ENCODE measurements at regions not wholly inside any gene's neighbourhood (a gene's known extent, or its start where the extent isn't known, plus 50 kb on each side); places are given as distances from the start of the nearest gene placed in this dataset.

- DNase-seq = no peak
- Mint-ChIP-seq H3K9me3 (no peaks in the 10 kb centered on the region), H3K4me1 (no peaks in the 10 kb centered on the region), H3K27ac (no peak overlapping the region), H3K4me3 (no peak overlapping the region), H3K27me3 (no peaks in the 10 kb centered on the region), H3K36me3 (no peaks in the 10 kb centered on the region)
- no peak for ATAC-seq (ENCODE audit: low read depth in 2 of 2)
Measured at GRCh38 chr2:160884056-160884455, 276.2 kb upstream of the TANK start.

GRCh38 chr2:160889439-160890170 lies 270.6 kb upstream of the TANK start:
- no peak overlapping the region for H3K4me3 Mint-ChIP-seq
- ATAC-seq (ENCODE audit: low read depth in 2 of 2) (no peak), DNase-seq (no peak)
- no peak overlapping the region for H3K27ac Mint-ChIP-seq
- no peaks in the 10 kb centered on the region for H3K27me3 Mint-ChIP-seq
- no peaks in the 10 kb centered on the region for H3K4me1 Mint-ChIP-seq
- no peaks in the 10 kb centered on the region for H3K9me3 Mint-ChIP-seq
- H3K36me3 Mint-ChIP-seq = no peaks in the 10 kb centered on the region

GRCh38 chr2:160890667-160891352 lies 269.4 kb upstream of the TANK start:
- H3K4me3 Mint-ChIP-seq = no peak overlapping the region

GRCh38 chr2:160891353-160891740 lies 268.9 kb upstream of the TANK start:
- ATAC-seq (ENCODE audit: low read depth in 2 of 2) (no peak), DNase-seq (no peak)
- Mint-ChIP-seq H3K27me3 (no peaks in the 10 kb centered on the region), H3K4me1 (no peaks in the 10 kb centered on the region), H3K36me3 (no peaks in the 10 kb centered on the region), H3K27ac (no peak overlapping the region), H3K9me3 (no peaks in the 10 kb centered on the region), H3K4me3 (no peak overlapping the region)

More at GRCh38 chr2:160890667-160891352, 269.4 kb upstream of the TANK start:
- Mint-ChIP-seq H3K36me3 (no peaks in the 10 kb centered on the region), H3K9me3 (no peaks in the 10 kb centered on the region), H3K27ac (no peak overlapping the region), H3K27me3 (no peaks in the 10 kb centered on the region), H3K4me1 (no peaks in the 10 kb centered on the region)
- ATAC-seq (ENCODE audit: low read depth in 2 of 2) (no peak), DNase-seq (no peak)

- Mint-ChIP-seq H3K36me3 (no peaks in the 10 kb centered on the region), H3K9me3 (no peaks in the 10 kb centered on the region), H3K4me3 (no peak overlapping the region), H3K4me1 (no peaks in the 10 kb centered on the region), H3K27me3 (no peaks in the 10 kb centered on the region), H3K27ac (no peak overlapping the region)
- no peak for ATAC-seq (ENCODE audit: low read depth in 2 of 2)
- no peak for DNase-seq
Measured at GRCh38 chr2:160892204-160892603, 268.0 kb upstream of the TANK start.

- Mint-ChIP-seq H3K27me3 (no peaks in the 10 kb centered on the region), H3K4me1 (no peaks in the 10 kb centered on the region), H3K9me3 (no peaks in the 10 kb centered on the region), H3K36me3 (no peaks in the 10 kb centered on the region), H3K4me3 (no peak overlapping the region), H3K27ac (no peak overlapping the region)
- DNase-seq (no peak), ATAC-seq (ENCODE audit: low read depth in 2 of 2) (no peak)
Measured at GRCh38 chr2:160893581-160893980, 266.6 kb upstream of the TANK start.

GRCh38 chr2:160898581-160899307 lies 261.5 kb upstream of the TANK start:
- no peak overlapping the region for H3K27ac Mint-ChIP-seq
- no peaks in the 10 kb centered on the region for H3K4me1 Mint-ChIP-seq
- DNase-seq (no peak), ATAC-seq (ENCODE audit: low read depth in 2 of 2) (no peak)
- H3K36me3 Mint-ChIP-seq = no peaks in the 10 kb centered on the region
- H3K4me3 Mint-ChIP-seq = no peak overlapping the region
- no peaks in the 10 kb centered on the region for H3K9me3 Mint-ChIP-seq
- peaks cover 0 to 8% (median 5%) of the 10 kb centered on the region in 3 donors for H3K27me3 Mint-ChIP-seq

- H3K27ac Mint-ChIP-seq = no peak overlapping the region
- H3K9me3 Mint-ChIP-seq = no peaks in the 10 kb centered on the region
- H3K4me1 Mint-ChIP-seq = no peaks in the 10 kb centered on the region
- no peak for DNase-seq
- no peaks in the 10 kb centered on the region for H3K36me3 Mint-ChIP-seq
- no peak for ATAC-seq (ENCODE audit: low read depth in 2 of 2)
- H3K4me3 Mint-ChIP-seq = no peak overlapping the region
- peaks cover 0 to 10% (median 5%) of the 10 kb centered on the region in 3 donors for H3K27me3 Mint-ChIP-seq
Measured at GRCh38 chr2:160901613-160902012, 258.6 kb upstream of the TANK start.

GRCh38 chr2:160905862-160906261 lies 254.4 kb upstream of the TANK start:
- Mint-ChIP-seq H3K27ac (no peak overlapping the region), H3K9me3 (no peaks in the 10 kb centered on the region), H3K4me3 (no peak overlapping the region), H3K27me3 (peaks cover 5 to 16% (median 6%) of the 10 kb centered on the region in 3 donors), H3K36me3 (no peaks in the 10 kb centered on the region), H3K4me1 (no peaks in the 10 kb centered on the region)
- DNase-seq (no peak), ATAC-seq (ENCODE audit: low read depth in 2 of 2) (no peak)

GRCh38 chr2:160906878-160907277 lies 253.3 kb upstream of the TANK start:
- Mint-ChIP-seq H3K36me3 (no peaks in the 10 kb centered on the region), H3K9me3 (no peaks in the 10 kb centered on the region), H3K4me1 (no peaks in the 10 kb centered on the region), H3K27me3 (peaks cover 5 to 16% (median 6%) of the 10 kb centered on the region in 3 donors), H3K27ac (no peak overlapping the region), H3K4me3 (no peak overlapping the region)
- ATAC-seq (ENCODE audit: low read depth in 2 of 2) (no peak), DNase-seq (no peak)

- no peaks in the 10 kb centered on the region for H3K36me3 Mint-ChIP-seq
- DNase-seq = no peak
- no peaks in the 10 kb centered on the region for H3K9me3 Mint-ChIP-seq
- H3K27ac Mint-ChIP-seq = no peak overlapping the region
- ATAC-seq (ENCODE audit: low read depth in 2 of 2) = no peak
- peaks cover 5 to 14% (median 6%) of the 10 kb centered on the region in 3 donors for H3K27me3 Mint-ChIP-seq
- no peak overlapping the region for H3K4me3 Mint-ChIP-seq
- H3K4me1 Mint-ChIP-seq = no peaks in the 10 kb centered on the region
Measured at GRCh38 chr2:160907738-160908137, 252.5 kb upstream of the TANK start.

- ATAC-seq (ENCODE audit: low read depth in 2 of 2) = no peak
- Mint-ChIP-seq H3K4me1 (no peaks in the 10 kb centered on the region), H3K4me3 (no peak overlapping the region), H3K27ac (no peak overlapping the region), H3K36me3 (no peaks in the 10 kb centered on the region), H3K9me3 (no peaks in the 10 kb centered on the region), H3K27me3 (peaks cover 5 to 10% (median 6%) of the 10 kb centered on the region in 3 donors)
- no peak for DNase-seq
Measured at GRCh38 chr2:160908157-160908556, 252.1 kb upstream of the TANK start.

GRCh38 chr2:160909781-160910242 lies 250.4 kb upstream of the TANK start:
- H3K4me3 Mint-ChIP-seq = no peak overlapping the region
- H3K9me3 Mint-ChIP-seq = peaks cover 0 to 2% (median 0%) of the 10 kb centered on the region in 7 donors
- H3K27ac Mint-ChIP-seq = no peak overlapping the region
- H3K27me3 Mint-ChIP-seq = peaks cover 5 to 8% (median 6%) of the 10 kb centered on the region in 3 donors
- no peaks in the 10 kb centered on the region for H3K4me1 Mint-ChIP-seq
- no peak for ATAC-seq (ENCODE audit: low read depth in 2 of 2)
- DNase-seq = no peak
- no peaks in the 10 kb centered on the region for H3K36me3 Mint-ChIP-seq

GRCh38 chr2:160910681-160911080 lies 249.5 kb upstream of the TANK start:
- ATAC-seq (ENCODE audit: low read depth in 2 of 2) (no peak), DNase-seq (no peak)
- Mint-ChIP-seq H3K27me3 (peaks cover 5 to 8% (median 6%) of the 10 kb centered on the region in 3 donors), H3K36me3 (no peaks in the 10 kb centered on the region), H3K27ac (no peak overlapping the region), H3K4me3 (no peak overlapping the region), H3K9me3 (peaks cover 0 to 3% (median 0%) of the 10 kb centered on the region in 7 donors), H3K4me1 (no peaks in the 10 kb centered on the region)
